Limb (tissue), 2 donors: ENCODE measurements at regions not wholly inside any gene's neighbourhood (a gene's known extent, or its start where the extent isn't known, plus 50 kb on each side); places are given as distances from the start of the nearest gene placed in this dataset.
"Not testable (repeated sequence)": the region's sequence is repeated elsewhere in the genome, so short reads cannot be mapped to it uniquely, and the experiment has no call there.

Experiments
- DNase-seq, 2 donors: peaks; one replicate each; pipeline ENCODE4 v3.0.0-alpha.2; 2016; ENCODE audit errors: extremely low spot score in 2 of 2

DNA sequence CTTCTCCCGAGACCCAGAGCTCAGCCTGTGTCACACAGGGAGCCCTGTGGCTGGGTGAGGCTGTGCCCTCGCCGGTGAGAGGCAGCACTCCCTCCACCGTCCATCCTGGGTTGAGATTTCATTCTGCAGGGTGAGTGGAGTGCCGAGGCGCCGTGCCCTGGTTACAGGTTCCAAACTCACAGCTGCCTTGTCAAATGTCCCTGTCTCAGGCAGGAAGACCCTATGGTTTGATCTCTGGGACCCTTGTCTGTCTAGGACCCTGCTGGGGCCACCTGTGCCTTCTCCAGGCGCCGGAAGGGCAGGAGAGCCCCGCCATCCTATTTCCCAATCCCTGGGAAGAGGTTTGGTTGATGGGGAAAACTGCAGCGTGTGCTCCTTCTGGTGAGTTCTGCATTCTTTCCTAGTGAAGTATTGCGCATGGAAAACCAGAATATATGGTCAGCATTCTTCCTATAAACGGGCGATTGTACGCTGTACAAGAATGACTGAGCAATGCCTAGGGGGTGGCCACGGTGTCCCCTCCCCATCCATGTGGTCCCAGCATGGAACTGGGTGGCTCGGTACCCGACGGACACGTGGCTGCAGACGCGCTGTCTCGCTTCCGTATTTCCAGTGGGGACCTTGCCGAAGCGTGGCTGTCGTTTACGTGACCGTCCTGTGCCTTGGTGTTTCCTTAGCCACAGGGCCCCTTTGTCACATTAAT lies 95.9 kb upstream of the COL5A1 start:
- DNase-seq: peak; percentile 73 to 85

DNA sequence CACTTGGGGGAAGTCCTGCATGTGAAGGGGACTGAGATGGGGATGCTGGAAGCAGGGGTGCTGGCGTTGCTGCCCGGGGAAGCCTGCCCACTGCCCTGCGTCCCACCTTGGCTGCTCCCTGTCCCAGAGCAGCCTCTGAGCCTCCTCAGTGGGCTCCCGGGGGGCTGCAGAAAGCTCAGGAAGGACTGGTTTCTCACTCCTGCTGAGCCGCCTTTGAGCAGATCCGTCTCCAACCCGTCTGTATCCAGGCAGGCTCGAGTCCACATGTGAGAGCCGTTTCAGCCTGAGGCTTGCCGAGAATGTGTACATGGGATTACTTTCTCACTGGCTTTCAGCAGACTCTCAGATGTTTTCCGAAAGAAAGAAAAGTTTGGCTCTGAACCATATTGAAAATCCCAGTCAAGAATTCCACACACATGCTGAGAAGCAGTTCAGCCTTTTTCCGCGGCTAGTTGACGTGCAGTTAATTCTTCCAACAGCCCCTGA lies 95.3 kb upstream of the COL5A1 start:
- peak; percentile 82 to 92 for DNase-seq

DNA sequence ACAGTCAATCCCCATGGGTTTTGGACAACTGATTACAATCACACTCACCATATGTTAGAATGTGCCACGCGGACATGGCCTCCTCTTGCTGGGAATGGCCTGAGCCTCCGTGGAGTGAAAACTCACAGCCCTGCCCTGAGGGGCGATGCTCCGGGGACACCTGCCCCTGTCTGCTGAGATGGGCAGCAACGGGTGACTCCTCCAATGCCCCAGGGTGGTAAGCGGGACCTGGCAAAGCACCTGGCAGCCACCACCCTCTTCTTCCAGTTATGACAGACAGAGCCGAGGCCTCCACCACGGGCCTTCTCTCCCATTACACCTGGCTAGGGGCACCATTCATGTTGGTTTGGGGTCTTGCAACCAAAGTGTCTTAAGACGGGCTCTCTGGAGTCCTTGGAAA lies 94.9 kb upstream of the COL5A1 start:
- no peak for DNase-seq

DNA sequence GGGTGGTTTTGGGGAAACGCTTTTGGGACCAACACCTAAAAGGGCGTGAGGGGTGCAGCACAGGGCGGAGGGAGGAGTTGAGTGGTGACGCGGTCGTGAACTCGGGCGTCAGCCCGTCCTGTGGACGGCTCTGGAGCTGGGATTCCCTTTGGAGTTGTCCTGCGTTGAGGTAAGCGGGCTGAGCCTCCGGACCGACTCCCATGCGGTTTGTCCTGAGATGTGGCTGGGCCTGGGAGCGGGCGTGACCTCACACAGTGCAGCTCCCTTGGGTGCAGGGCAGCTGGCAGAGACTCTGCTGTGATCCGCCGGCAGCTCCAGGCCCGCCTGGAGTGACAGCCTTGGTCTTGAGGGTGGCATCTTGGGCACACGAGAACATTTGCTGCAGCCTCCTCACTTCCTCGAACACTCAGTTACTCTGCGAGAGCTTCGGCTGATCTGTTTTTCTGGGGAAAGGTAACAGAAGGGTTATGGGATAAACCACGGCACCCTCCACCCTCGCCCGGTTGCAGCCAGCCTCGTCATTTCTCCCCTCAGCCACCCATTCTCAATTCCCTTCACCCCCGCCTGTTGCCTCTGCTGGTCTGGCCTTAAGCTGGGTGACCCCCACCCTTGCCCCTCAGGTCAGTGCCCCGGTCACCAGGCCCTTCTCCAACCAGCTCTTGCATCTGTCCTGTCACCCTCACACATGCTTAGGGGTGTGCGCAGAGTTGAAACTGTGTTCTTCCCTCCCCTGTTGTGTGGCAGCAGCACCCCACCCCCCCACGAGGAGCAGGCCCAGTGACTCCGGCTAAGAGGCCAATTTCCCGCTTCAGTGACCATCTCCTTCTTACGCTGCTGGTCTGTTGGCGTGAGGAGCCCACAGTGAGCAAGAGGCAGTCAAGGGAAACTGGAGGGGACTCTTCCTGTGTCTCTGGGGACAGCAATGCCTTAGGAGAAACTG lies 94.2 kb upstream of the COL5A1 start:
- DNase-seq: no peak

DNA sequence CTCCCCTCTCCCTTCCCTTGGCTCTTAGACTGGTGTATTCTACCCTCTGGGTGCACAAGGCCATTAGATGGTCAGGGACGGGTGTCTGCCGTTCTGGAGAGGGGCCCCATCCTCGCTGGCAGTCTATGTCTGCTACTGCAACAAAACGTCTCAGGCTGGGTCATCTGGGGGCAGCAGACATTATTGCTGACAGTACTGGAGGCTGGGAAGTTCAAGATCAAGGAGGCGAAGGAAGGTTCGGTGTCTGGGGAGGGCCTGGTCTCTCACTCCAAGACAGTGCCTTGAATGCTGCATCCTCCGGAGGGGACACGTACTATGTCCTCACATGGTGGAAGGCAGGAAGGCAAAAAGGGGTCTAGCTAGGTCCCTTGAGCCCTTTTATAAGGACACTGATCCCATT lies 93.4 kb upstream of the COL5A1 start:
- no peak for DNase-seq

DNA sequence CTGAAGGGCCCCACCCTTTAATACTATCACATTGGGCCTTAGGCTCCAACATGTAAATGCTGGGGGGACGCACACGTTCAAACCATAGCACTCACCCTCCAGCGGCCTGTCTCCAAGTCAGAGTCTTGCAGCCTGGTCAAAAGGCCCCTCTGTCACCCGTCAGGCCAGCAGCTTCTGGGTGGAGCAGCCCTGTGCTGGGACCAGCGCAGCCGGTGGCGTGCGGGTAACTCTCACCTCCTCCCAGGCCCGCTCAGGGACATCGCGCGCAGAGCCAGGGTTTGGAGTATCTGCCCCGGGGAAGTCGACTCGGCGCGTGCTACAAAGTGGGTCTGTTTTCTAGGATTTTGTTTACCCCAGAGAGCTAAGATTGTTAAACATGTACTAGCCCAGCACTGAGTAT lies 93.0 kb upstream of the COL5A1 start:
- no peak for DNase-seq

DNA sequence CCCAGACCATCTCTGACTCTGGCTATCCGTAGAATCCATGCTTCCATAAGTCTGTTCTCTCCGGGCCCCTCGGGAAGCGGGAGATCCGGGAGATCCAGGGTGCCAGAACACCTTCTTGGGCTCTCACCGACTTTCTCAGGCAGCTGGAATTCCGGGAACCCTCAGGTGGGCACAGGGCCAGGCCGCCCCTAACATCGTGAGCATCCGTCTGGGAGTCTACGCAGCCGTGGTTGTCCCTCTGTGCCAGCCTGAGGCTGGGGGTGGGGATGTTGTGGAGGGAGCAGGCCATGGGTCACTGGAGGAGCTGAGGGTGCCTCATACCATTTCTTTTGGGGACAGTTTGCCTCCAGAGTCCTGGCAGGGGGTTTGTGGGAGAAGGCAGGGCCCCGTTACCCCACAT lies 92.3 kb upstream of the COL5A1 start:
- DNase-seq: no peak

DNA sequence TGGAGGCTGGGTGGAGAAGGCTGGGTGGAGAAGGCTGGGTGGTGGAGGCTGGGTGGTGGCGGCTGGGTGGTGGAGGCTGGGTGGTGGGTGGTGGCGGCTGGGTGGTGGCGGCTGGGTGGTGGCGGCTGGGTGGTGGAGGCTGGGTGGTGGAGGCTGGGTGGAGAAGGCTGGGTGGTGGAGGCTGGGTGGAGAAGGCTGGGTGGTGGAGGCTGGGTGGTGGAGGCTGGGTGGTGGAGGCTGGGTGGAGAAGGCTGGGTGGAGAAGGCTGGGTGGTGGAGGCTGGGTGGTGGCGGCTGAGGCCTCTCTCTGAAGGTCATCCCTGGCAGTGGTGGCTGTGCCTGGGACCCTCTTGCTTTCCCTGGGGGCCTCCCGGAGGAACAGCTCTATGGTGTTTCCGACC lies 91.5 kb upstream of the COL5A1 start:
- not testable (repeated sequence) for DNase-seq

DNA sequence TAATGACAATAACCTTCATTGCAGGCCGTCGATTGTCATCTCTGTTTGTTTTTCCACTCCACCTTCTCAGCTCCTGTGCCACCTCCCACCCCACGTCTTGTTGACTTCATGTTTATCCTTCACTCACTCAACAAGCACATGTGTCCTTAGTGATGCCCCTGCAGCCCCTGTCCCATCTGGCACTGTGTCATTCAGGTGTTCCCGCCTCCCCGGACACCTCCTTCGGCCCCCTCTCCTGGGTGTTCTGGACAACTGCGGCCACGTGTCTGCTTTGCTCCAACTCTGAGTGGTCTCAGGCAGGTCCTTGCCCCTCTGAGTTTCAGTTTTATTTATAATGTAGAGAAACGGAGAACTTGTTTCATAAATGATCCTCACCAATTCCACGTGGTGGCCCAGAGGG lies 91.0 kb upstream of the COL5A1 start:
- no peak for DNase-seq

DNA sequence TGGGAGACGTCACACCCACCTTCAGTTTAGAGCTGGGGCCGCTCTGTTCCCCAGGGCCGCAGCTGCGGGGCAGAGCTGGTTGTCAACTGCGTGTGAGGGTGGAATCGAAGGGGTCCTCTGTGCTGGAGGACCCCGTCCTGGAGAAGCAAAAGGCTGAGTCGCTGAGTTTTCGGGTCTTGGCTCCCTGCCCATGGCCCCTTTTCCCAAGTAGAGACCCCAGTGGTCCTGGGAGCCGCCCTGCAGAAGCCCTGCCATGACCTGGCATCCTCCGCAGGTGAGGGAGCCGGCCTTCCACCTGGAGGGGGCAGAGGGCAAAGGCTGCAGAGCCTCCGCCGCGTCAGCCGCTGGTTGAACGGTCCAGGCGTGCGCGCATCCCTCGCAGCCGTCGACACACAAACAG lies 90.4 kb upstream of the COL5A1 start:
- DNase-seq: no peak

DNA sequence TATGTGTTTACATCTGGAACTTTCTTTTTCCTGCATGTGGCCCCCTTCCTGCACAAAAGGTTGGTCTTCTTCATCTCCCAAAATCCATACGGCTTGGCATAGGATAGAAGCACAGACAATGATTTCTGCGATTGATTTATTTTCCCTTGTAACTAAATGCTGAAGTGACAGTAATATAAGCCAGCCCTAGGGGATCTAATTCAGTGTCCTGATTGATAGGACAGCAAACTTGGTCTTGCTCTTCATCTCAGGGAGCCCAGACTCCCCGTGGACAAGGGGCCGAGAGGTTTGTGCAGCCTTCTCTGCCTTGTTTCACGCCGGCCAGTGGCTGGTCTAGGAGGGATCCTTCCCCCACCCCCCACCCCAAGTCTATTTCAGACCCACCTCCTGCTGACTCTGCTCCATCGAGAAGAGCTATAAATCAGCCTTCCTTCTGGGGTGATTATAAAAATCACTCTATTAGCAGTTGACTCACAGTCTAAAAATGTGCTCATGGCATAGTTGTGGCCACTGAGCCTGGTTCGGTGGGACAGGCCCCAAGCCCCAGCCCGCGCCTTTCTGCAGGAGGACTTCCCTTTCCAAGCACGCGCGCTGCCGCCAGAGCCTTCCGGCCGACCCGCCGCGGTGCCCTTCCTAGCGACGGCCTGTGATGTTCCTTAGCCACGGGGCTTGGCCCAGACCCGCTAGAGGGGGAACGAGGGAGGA lies 89.8 kb upstream of the COL5A1 start:
- DNase-seq: peak in 1 of 2 donors; percentile 77

DNA sequence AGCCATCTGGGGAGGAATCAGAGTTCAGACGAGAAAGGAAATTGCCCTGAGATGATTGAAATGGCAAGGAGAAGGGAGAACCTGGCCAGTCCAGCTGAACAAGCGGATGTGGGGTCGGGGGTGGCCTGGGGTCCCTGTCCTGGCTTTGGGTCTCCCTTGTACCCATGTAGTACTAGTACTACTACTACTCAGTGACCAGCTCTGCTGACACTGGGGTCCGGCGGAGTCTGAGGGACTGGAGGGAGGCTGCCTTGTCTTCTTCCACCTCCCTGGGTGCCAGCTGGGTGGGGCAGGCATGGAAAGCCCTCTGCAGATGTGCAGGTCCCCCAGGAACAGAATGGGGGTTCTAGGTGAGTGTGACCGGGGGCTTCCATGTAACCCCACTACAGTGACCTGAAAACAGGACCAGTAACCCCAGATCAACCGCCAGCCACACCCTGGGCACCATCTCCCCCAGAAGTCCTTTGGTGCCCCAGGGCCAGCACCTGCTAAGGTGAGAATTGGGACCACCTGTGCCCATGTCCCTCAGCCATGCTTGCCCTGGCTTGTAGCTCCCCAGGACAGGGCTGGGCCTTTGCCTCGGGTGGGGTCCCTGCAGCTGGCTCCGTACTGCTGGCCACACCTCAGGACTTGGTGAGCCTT lies 89.1 kb upstream of the COL5A1 start:
- no peak for DNase-seq

DNA sequence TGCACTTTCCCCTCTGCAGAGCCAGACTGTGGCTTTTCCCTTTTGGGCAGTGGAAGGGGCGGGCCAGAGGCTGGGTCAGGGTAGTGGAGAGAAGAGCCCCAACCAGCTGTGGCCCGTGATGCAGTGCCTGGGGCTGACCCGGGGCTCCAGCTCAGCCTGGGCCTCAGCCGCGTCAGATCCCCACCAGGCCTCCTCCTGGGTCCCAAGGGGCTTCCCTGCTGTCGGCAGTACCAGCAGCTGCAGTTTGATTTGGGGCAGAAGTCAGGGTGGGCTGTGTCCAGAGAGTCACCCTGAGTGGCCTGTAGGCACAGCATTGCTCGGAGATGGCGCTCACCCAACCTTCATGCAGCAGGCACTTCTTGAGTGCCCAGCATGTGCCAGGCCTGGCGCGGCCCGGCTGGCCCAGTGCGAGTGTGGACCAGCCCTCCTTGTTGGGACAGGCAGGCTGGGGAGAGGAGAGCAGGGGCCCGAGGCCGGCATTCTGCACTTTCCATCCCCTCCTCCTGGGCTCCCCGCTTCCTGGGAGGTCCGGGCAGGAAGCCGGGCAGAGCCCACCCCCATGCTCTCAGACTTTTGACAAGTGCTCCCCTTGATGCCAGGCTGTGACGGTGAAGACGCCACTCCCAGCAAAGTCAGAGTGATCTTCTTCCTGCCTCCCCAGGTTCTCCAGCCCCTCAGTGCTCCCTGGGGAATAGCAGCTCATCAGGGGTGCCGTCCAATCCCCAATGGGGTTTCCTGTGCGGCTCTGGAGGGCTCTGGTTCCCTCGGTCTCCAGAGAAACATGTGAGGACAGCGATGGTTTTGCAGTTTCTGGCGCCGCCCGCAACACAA lies 88.3 kb upstream of the COL5A1 start:
- DNase-seq: no peak

DNA sequence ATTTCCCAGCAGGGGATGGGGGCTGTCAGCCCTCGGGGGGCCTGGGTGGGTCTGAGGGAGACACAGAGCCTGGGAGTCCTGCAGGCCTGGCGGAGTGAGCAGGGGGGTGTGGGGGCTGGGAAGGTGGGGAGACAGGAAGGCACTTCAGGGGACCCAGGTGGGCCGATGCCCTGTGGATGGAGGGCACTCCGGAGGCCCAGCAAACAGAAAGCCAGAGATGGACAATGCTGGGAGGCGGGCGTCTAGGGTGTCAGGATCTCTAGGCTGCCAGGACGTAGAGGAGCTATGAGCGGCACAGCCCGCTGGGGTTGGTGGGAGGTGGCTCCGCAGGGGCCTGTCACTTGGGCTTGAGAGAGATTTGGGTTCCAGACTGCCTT lies 87.6 kb upstream of the COL5A1 start:
- DNase-seq: no peak

DNA sequence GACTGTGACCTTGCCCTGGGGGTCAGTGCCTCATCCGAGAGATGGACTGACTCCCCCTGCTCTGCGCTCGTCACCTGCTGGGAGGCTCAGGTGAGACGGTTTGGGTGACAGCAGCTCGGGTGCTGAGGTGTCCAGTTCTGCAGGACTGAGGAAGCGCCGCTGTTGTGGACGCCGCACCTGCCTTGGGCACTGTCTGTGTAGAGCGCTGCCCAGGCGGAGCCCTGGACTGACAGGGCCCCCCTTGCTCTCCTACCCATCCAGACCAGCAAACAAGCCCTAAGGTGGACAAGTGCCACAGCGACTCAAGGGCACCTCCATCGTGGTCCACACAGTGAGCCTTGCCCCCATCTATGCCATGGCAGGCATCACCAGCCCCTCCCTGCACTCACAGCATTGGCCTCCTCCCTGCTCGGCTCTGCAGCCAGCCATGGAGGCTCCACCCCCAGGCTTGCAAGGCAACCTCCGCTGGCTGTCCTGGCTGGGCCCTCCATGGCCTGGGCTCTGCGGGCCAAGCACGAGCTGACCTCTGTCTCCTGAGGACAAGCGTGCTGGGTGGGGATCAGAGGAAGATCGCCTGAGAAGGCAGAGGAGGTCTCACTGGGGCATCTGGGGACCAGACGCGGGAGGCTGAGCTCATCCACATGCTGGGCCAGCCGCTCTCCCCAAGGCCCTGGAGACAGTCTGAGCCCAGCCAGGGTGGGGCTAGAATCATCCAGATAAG lies 87.1 kb upstream of the COL5A1 start:
- no peak for DNase-seq

DNA sequence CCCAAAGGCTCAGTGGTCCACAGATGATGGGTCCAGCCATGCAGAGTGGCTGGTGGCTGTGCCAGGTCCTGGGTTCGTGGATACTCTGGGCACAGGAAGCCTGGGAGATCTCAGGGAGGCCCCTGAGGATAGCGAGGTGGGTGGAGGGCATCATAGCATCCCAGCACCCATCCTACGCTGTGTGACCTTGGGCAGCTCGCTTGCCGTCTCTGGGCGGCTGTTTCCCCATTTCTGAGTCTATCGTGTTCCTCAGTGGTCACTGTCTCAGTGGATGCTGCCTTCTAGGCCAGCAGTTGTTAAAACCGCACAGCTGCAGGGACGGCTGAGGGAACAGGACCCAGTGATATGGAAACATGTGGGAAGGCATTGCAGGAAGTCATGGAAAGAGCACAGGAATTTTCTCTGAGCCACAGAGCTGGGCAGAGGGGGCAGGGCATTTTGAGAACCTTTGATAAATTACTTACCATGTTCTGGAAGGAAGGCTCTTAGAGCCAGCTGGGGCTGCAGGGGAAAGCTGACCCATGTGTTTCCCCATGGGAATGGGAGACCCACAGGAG lies 86.4 kb upstream of the COL5A1 start:
- peak in 1 of 2 donors; percentile 36 for DNase-seq

DNA sequence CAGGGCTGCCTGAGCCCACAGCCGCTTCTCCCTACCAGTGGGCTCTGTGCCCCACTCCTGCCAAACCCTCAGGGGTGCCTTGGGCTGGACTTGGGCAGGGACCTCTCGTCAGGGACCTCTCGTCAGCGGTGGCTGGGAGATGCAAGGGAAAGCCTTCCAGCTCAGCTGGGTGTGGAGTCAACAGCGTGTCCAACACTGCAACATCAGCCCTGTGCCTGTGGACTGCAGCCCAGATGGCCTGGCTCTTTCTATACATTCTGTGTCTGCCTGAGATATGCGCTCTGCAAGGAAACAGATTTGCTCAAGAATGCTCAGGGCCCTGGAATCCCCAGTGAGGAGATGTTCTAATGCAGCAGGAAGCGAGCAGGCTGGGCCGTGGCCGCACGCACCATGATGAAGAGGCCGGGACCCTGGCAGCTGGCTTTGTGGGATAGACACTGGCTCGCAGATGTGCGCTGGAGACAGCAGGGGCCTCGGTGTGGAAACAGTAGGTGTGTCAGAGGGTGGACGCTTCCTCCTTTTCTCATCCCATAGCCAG lies 85.0 kb upstream of the COL5A1 start:
- peak; percentile 67 to 88 for DNase-seq

DNA sequence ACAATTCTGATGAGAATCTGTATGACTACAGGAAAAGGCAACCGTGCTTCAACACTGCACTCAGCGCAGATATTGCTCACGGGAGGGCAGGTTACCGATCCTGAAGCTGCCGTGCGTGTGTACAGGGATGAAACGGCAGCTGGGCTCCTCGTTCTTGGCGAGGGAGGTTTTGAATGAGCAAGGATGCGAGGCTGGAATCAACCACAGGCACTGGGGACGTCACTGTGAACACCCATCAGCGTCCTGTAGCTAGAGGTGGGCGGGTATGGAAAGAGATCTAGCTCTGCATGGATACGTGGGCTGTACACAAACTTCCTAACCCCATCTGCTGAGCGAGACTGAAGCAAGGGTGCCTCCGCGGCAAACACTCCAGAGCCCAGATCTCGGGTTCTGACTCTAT lies 84.3 kb upstream of the COL5A1 start:
- peak in 1 of 2 donors; percentile 15 for DNase-seq

DNA sequence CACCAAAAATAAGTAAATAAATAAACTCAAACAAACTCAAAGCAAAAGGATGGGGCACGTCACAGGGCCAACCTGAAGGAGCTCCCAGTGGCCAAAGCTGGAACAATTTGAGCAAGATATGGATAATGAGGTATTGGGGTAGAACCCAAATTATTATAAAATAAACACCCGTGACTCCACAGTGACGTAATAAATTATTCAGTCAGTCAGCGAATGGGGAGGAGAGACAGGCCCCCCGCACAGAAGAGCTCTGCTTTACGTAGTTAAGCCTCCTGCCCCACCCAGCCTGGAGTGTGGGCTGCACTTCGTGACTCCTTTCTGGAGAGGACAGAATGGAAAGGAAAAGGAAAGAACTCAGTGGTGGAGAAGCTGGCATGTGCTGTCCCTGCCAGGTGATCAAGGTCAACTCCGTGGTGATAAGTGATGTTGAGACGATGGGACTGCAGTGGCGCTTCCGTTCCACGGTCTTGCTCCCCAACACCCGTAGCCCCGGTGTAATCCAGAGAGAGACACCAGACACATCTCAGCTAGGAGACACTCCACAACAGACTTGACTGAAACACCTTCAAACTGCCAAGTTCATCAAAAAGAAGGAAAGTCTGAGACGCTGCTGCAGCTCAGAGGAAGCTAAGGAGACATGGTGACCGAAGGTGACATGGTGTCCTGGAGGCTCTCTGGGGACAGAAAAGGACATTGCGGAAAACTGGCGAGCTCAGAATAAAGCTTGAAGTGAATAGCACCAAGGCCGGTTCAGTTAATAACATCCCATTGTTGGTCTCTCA lies 83.3 kb upstream of the COL5A1 start:
- peak in 1 of 2 donors; percentile 7 for DNase-seq
